ENCODE measurements at regions not wholly inside any gene's neighbourhood (a gene's known extent, or its start where the extent isn't known, plus 50 kb on each side); places are given as distances from the start of the nearest gene placed in this dataset.

DNA sequence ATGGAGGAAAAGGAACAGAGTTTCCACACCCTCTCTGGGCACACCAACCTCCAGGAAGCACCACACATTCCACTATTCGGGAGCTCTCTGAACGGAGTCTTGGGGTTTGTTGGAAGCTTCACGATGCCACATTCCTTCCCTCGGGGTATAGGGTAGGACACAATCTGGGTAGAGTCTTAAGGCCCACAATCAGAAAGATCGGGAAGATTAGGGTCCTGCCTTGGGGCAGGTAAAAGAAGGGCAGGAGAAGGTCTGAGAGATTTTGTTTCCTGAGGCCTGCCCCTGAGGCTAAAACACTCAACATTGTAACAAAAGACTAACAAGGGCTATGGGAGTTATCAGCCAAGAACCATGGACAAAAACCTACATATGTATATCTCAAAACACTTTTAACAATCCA is 89.2 kb upstream of the RAP2B start:
- no peak for DNase-seq (ENCODE audit: low read depth)

DNA sequence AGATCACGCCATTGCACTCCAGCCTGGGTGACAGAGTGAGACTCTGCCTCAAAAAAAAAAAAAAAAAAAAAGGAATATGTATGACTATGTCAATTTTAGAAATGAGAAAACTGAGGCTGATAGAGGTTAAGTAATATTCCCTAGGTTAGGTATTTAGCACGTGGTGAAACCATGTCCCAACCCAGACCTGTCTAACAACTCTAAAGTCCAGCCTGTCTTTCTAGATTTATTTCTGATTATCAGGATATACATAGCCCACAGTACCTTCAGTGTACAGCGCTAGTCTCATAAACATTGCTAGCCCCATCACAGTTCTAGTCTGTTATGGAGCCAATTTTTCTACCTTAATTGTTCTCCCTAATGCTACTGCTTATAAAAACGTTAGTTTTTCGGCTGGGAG is 88.4 kb upstream of the RAP2B start:
- DNase-seq (ENCODE audit: low read depth) = no peak

DNA sequence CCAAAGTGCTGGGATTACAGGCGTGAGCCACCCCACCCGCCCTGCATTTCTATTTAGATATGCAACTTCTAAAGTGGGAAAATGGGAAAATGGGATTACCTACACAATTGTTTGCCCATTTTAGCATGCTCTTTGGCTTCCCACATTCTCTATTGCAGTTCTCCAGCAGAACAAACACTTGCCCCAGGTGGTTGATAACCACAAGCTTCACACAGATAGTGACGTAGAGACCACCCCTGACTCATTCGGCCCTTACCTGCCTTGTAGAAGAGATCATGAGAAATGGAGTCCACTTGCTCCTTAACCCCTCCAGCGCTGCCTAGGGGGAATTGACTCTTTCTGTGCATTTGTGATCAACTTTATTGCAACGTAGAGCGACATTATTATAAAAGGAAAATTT is 83.2 kb upstream of the RAP2B start:
- DNase-seq (ENCODE audit: low read depth) = no peak

DNA sequence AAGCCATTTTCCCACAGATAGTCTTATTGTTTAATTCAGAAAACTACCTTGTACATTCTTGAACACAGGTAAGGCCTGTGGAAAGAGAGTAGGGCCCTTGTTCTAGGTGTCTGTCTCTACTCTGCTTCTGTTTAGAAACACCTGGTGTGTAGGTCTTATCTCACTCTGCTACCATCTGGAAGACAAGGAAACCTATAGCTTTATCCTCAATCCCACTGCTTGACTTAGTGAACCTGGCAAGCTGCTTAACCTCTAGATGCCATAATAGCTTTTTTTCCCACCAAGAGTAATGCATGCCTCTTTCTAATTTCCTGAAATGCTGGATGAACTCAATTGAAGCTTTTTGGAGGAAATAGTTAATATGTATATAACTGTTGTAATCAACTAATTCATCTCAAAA is 82.6 kb upstream of the RAP2B start:
- DNase-seq (ENCODE audit: low read depth) = no peak

DNA sequence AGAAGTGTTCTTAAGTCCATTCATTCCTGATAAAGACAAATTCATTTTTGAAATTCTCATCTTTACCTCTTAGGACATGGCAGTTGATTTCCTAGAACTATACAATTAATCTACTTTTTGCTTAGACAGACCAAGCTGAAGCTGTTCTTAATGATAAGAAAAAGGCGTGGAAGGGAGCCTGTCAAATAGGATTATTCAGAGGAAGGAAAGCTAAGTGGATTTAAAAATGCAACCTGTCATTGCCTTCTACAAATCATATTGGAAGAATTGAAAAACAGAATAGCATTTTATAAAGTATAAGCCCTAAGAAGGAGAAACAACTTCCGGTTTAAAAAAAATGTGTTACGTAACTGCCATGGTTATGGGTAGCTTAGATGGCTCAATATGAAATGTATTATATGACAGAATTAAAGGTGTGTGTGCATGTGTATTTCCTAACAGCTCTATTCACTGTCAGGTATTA is 81.2 kb upstream of the RAP2B start:
- no peak for DNase-seq (ENCODE audit: low read depth)

DNA sequence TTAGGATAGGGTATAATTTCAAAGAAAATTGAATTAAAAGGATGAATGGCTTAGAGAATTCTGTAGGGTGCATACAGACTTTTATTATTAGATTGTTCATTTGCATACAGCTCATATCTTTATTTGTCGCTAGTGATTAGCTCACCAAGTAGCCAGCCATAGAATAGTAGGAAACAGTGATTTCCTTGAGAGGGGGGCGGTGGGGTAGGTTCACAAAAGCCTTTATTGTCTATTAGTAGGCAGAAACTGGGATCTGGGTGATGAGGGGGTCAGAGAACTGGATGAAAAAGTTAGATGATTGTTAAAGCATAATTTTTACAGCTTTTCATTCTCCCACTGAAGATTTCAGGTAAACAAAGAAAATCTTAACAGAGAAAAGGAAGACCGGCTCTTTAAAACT is 77.6 kb upstream of the RAP2B start:
- no peak for DNase-seq (ENCODE audit: low read depth)

DNA sequence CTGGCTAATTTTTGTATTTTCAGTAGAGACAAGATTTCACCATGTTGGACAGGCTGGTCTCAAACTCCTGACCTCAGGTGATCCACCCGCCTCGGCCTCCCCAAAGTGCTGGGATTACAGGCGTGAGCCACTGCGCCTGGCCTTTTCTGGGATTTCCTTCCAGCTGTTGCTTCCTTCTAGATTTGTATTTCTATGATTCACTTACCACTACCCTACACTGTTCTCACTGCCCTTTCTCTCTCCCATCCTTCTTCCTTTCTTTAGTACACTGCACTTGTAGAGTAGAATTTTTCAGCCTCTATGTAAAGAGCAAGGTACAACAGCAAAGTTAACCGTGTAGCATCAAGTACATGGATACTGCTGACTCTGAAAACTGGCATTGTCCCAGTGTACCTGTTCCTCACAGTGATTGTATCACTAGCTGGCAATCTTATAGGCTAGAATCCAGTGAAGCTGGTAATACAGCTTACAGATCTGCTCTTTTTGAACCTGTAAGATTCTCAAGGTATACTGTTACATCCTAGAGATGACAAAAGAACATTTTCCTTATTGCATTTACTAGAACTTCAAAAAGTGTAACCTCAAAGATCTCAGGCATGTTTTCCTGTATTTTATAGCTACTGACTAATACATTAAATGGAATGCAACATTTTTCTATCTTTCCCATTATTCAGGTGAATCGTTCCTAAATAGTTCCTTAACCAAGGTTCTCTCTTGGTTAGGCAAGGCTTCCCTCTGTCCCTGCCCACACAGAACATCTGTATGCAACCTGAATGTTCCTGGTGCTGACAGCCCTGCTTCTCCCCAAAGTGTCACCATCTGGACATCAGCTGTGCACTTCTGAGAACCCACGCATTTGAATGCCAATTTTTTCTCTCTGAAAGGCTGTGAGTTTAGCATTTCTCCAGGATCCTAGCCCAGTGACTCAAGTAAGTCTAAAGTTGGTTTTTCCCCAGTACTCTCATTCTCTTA is 74.1 kb upstream of the RAP2B start:
- DNase-seq (ENCODE audit: low read depth) = peak; percentile 36

DNA sequence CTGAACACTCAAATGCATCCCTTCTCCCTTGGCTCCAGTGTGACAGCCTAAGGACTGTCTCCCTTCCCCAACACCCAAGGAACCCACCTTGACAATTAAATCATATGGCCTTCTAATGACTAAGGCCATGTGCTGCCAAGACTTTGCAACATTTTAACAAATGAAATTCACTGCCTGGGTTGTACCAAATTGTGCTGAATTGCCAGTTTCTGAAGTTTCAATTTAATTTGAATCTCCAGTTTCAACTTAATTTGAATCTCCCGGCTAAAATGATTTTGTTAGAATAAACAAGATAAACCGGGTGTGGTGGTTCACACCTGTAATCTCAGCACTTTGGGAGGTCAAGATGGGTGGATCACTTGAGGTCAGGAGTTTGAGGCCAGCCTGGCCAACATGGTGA is 72.4 kb upstream of the RAP2B start:
- no peak for DNase-seq (ENCODE audit: low read depth)

DNA sequence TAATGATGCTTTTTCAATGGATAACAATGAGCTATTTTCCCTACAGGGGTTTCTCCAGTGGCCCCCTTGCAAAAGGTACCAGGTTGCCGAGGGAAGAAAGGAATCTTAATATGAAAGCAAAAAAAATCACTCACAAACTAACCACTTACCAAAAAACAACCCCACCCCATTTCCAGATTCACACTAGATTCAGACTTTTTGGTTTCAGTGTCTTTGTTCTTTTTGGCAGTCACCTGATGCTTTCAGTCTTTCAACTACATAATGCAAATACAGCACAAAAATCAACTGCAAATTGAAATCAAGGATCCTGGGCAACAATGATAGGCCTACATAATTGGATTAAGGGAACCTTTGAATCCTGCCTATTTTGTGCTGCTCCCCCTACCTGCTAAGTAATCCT is 71.1 kb upstream of the RAP2B start:
- no peak for DNase-seq (ENCODE audit: low read depth)

DNA sequence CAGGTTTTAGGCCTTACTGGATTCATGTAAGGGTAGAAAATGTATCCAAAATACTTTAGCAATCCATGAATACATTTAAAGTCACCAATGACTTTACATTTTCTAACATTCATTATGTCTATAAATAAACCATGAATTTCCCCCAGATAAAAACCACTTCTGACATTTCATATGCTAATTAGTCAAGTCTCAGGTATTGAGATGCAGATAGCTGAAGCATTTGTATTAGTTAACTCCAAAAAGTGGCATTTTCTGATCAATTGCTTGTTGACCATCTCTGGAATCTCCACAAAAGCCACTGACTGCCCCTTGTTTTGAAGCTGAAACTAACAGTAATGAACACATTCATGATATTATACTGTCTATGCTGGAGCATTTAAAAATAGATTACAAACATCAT is 68.4 kb upstream of the RAP2B start:
- no peak for DNase-seq (ENCODE audit: low read depth)

DNA sequence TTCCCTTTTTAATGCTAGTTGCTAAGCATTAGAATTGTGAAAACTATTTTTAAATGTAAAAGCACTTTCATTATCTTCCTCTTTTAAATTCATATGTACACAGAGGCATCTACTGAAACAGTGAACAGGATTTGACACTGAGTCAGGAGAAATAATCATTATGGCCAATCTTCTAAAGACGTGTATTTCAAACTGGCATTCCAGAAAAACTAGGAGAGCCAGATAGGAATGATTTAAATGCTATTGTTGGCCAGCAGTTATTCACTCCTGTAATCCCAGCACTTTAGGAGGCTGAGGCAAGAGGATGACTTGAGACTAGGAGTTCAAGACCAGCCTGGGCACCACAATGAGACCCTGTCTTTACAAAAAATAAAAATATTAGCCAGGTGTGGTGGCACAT is 67.6 kb upstream of the RAP2B start:
- no peak for DNase-seq (ENCODE audit: low read depth)

DNA sequence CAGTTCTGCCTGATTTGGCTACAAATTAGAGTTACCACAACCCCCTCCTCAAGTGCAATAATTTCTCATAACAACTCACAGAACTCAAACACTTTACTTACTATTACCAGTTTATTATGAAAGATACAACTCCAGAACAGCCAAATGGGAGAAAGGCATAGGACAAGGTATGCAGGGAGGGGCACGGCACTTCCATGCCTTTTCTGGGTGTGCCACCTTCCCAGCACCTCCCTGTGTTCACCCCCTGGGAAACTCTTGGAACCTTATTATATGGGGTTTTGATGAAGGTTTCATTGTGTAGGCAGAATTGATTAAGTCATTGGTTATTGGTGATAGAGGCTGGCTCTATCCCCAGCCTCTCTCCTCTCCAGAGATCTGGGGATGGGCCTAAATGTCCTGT is 66.6 kb upstream of the RAP2B start:
- no peak for DNase-seq (ENCODE audit: low read depth)

DNA sequence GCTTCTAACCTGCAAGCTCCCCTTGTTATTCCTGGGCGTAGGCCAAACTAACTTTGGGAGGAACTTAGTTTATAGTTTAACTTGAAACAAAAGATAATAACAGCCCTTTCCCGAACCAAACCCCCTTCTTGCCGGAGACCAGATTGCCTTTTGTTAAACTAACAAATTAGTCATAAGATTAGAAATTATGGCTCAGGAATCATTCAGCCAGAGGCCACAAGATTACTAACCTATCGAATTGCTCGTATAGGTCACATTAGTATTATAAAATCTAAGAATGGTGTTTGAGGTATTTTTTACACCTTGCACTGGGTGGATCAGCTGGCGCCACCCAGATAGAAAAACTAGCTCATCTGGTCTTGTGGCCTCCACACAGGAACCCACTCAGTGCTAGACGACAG is 65.3 kb upstream of the RAP2B start:
- DNase-seq (ENCODE audit: low read depth) = no peak

DNA sequence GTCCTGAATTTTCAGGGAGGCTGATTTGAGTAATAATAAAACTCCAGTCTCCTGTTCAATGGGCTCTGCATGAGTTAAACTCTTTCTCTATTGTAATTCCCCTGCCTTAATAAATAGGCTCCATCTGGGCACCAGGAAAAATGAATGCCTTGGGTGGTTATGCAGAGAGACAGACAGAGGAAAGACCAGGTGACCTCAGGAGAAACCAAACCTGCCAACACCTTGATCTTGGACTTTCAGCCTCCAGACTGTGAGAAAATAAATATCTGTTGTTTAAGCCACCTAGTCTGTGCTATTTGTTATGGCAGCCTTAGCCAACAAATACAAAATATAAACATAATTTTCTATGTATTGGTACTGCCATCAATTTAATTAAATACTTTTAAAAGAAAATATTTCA is 64.8 kb upstream of the RAP2B start:
- DNase-seq (ENCODE audit: low read depth) = no peak

DNA sequence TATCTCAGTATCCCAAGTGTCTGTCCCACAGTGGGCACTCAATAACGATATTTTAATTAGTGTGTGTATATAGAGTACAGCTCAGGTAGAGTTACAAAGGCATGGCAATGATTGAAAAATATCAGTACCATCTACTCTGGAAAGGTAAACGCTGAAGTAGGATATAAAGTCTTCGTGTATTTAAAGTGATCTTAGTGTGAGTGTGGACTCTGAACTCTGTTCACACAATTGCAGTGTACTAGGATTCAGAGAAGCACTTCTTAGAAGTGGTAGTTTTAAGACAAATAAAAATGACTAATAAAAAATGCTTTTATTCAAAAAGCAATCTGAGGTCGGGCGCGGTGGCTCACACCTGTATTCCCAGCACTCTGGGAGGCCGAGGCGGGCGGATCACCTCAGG is 62.9 kb upstream of the RAP2B start:
- no peak for DNase-seq (ENCODE audit: low read depth)

DNA sequence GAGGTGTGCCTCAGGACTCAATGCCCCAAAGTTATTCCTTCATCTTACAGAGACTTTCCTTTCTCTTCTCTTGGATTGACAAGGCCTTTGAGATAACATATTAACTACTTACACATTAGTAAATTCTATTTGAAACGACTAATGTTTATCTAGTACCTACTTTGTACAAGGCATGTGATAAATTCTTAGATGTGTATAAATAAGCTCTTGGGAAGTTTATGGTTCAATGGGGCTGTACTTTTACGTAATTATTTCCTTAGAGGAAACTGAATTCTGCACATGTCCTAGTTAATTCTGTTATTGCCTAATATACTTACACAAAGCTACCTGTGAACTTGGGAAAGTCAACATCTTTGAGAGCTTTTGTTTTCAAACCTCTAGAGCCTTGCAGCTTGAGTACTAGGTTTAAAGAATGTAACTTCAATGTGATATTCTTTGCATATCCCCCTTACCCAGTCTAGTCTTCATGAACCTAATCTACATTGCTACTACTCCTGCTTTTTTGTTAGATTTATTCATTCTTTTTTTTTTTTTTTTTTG is 58.5 kb upstream of the RAP2B start:
- no peak for DNase-seq (ENCODE audit: low read depth)

DNA sequence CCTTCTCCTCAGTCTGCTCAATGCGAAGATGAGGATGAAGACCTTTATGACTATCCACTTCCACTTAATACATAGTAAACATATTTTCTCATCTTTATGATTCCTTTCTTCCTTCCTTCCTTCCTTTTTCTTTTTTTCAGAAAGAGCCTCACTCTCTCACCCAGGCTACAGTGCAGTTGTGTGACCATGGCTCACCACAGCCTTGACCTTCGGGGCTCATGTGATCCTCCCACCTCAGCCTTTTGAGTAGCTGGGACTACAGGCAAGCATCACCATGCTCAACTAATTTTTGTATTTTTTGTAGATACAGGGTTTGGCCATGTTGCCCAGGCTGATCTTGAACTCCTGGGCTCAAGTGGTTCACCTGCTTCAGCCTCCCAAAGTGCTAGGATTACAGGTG is 52.0 kb upstream of the RAP2B start:
- DNase-seq (ENCODE audit: low read depth) = no peak

DNA sequence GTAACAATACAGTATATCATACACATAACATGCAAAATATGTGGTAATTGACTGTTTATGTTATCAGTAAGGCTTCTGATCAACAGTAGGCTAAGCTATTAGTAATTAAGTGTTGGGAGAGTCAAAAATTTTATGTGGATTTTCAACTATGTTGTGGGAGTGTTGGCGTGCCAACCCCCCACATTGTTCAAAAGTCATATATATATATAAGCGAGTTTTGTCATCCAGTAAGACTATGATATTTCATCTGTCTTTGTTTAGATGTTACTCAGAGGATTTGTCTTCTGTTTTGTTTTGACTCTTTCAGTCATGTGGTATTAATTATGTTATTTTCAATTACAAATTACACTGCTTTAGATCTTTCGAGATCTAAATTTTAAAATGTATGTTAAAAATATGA is 51.0 kb upstream of the RAP2B start:
- no peak for DNase-seq (ENCODE audit: low read depth)

All from non-pigmented ciliary epithelial cell (primary cell).